ENCODE measurements at regions not wholly inside any gene's neighbourhood (a gene's known extent, or its start where the extent isn't known, plus 50 kb on each side); places are given as distances from the start of the nearest gene placed in this dataset.
A peak's percentile ranks its signal among the peaks of the same experiment; 100 is the strongest.

GRCh38 chr15:35746121-35746520 lies 200.2 kb upstream of the DPH6 start:
- TF ChIP-seq POLR2A (IDR thresholded peaks at IDR 0.05) (no peak), POLR2AphosphoS5 (IDR thresholded peaks at IDR 0.05) (no peak)
- TF ChIP-seq, protein P1, sequence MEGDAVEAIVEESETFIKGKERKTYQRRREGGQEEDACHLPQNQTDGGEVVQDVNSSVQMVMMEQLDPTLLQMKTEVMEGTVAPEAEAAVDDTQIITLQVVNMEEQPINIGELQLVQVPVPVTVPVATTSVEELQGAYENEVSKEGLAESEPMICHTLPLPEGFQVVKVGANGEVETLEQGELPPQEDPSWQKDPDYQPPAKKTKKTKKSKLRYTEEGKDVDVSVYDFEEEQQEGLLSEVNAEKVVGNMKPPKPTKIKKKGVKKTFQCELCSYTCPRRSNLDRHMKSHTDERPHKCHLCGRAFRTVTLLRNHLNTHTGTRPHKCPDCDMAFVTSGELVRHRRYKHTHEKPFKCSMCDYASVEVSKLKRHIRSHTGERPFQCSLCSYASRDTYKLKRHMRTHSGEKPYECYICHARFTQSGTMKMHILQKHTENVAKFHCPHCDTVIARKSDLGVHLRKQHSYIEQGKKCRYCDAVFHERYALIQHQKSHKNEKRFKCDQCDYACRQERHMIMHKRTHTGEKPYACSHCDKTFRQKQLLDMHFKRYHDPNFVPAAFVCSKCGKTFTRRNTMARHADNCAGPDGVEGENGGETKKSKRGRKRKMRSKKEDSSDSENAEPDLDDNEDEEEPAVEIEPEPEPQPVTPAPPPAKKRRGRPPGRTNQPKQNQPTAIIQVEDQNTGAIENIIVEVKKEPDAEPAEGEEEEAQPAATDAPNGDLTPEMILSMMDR (IDR thresholded peaks at IDR 0.05), result no peak
- no peaks in the 10 kb centered on the region for H3K36me3 ChIP-seq
- no peak overlapping the region for H3K4me3 ChIP-seq
- H3K27ac ChIP-seq, result no peak overlapping the region
- no peaks in the 10 kb centered on the region for H3K4me1 ChIP-seq (replicated peaks)
- intact Hi-C loops (cut with DNase I), result no loop called here
- H3K27me3 ChIP-seq (replicated peaks; ENCODE audit: insufficient read depth), result no peaks in the 10 kb centered on the region
- no peaks in the 10 kb centered on the region for H3K9me3 ChIP-seq
- DNase-seq (ENCODE audit: low spot score), result no peak

DNA sequence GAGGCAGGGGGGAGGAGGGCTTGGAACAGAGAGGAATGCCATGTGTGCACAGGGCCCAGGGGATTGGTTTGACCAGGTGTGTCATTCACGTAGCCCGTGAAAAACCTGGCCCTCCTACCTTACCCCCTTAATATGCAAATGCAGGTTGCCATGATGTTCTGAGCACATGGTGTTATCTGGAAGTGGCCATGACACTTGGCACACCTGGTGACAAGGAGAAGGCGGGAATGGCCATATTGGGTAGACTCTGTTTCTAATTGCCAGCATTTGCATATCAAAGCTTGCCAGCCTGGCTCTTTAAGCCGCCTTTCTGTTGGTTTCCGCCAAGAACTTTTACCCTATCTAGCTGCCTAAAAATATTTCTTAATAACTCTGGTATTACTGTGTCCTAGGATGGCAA lies 202.1 kb upstream of the DPH6 start:
- Histone ChIP-seq H3K36me3 (no peaks in the 10 kb centered on the region), H3K4me3 (no peak overlapping the region), H3K4me1 (replicated peaks) (no peaks in the 10 kb centered on the region), H3K27me3 (replicated peaks; ENCODE audit: insufficient read depth) (no peaks in the 10 kb centered on the region), H3K9me3 (no peaks in the 10 kb centered on the region), H3K27ac (no peak overlapping the region)
- intact Hi-C loops (cut with DNase I), result no loop called here
- over 99% methylated on average over 5 of the region's 5 CpGs for WGBS
- DNase-seq (ENCODE audit: low spot score), result no peak
- TF ChIP-seq, protein P1 (IDR thresholded peaks at IDR 0.05), result no peak
- TF ChIP-seq POLR2A (IDR thresholded peaks at IDR 0.05) (no peak), POLR2AphosphoS5 (IDR thresholded peaks at IDR 0.05) (no peak)

- H3K27me3 ChIP-seq (replicated peaks; ENCODE audit: insufficient read depth), result no peaks in the 10 kb centered on the region
- no peaks in the 10 kb centered on the region for H3K36me3 ChIP-seq
- no peak for TF ChIP-seq POLR2A (IDR thresholded peaks at IDR 0.05)
- TF ChIP-seq, protein P1 (IDR thresholded peaks at IDR 0.05), result no peak
- TF ChIP-seq POLR2AphosphoS5 (IDR thresholded peaks at IDR 0.05), result no peak
- DNase-seq (ENCODE audit: low spot score), result no peak
- H3K27ac ChIP-seq, result no peak overlapping the region
- H3K4me1 ChIP-seq (replicated peaks), result no peaks in the 10 kb centered on the region
- intact Hi-C loops (cut with DNase I), result loop anchor here (5.0 to 10.0 kb wide), 8 partner anchors 205 to 1385 kb away; partner anchors contain the start of genes DPH6 and MEIS2
- no peak overlapping the region for H3K4me3 ChIP-seq
- H3K9me3 ChIP-seq, result no peaks in the 10 kb centered on the region
Observed at GRCh38 chr15:35750051-35750450, 204.1 kb upstream of the DPH6 start.

DNA sequence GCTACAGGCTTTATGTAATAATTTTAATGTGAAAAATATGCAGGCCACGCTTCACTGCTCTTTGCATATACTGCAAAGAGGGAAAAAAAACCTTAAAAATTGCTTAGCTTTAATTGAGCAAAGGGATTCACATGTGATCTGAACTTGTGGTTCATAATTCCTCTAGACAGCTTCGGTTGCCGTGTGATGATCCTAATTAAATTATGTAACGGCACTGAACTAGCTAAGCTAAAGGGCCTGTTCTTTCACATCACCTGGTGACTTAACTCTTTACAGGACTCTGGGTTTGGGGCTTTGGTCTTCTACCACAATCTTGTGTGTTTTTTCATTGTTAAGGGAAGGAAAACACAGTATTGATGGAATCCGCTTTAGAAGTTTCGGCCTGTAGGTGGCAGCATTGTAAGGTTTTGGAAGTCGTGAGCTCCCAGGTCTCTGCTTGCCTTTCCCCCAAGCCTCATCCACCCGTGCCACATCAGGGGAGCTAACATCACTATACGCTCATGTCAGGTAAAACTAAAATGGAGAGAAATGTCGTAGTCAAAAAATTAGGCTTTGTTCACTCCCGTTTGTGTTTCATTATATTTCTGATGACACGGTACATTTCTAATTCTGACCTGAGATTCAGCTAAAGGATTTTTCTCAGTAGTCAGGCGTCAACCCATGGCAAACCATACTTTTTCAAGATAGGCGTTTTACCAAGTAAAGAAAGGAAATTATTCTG lies 205.6 kb upstream of the DPH6 start:
- H3K4me3 ChIP-seq, result no peak overlapping the region
- intact Hi-C loops (cut with DNase I), result loop anchor here (5.0 to 10.0 kb wide), 8 partner anchors 207 to 1383 kb away; partner anchors contain the start of genes DPH6 and MEIS2

More for the DNA sequence above, 205.6 kb upstream of the DPH6 start:
- no peaks in the 10 kb centered on the region for H3K36me3 ChIP-seq
- H3K9me3 ChIP-seq, result no peaks in the 10 kb centered on the region
- H3K27ac ChIP-seq, result no peak overlapping the region
- peak; percentile 64 for DNase-seq (ENCODE audit: low spot score)
- 29% methylated on average over 14 of the region's 14 CpGs for WGBS
- H3K27me3 ChIP-seq (replicated peaks; ENCODE audit: insufficient read depth), result no peaks in the 10 kb centered on the region
- TF ChIP-seq, protein P1 (IDR thresholded peaks at IDR 0.05), result peak; percentile 54 to 74 (median 60)
- no peak for TF ChIP-seq POLR2A (IDR thresholded peaks at IDR 0.05)
- H3K4me1 ChIP-seq (replicated peaks), result no peaks in the 10 kb centered on the region

Data from prostate gland (tissue), 2 donors.